Activated CD8-positive, alpha-beta memory T cell treated with anti-CD3 and anti-CD28 coated beads, Interleukin-2, amount 50 U/mL, for 4 hours (primary cell): ENCODE measurements at regions not wholly inside any gene's neighbourhood (a gene's known extent, or its start where the extent isn't known, plus 50 kb on each side); places are given as distances from the start of the nearest gene placed in this dataset.
"Not testable (repeated sequence)": the region's sequence is repeated elsewhere in the genome, so short reads cannot be mapped to it uniquely, and the experiment has no call there.

Source experiments
- DNase-seq: peaks from one replicate; pipeline ENCODE4 v3.0.0-alpha.2; 2020

DNA sequence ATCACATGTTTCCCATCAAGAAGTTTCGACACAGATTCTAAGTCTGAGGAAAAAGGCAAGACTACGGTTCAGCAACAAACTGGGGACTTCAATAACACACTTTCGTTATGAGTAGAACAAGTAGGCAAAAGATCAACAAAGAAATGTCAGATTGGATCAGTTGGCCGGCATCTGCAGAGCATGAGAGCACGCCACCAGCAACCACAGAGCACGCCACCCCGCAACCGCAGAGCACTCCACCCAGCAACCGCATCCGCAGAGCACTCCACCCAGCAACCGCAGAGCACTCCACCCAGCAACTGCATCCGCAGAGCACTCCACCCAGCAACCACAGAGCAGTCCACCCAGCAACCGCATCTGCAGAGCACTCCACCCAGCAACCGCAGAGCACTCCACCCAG lies 89.7 kb upstream of the FAM20C start:
- DNase-seq = no peak

DNA sequence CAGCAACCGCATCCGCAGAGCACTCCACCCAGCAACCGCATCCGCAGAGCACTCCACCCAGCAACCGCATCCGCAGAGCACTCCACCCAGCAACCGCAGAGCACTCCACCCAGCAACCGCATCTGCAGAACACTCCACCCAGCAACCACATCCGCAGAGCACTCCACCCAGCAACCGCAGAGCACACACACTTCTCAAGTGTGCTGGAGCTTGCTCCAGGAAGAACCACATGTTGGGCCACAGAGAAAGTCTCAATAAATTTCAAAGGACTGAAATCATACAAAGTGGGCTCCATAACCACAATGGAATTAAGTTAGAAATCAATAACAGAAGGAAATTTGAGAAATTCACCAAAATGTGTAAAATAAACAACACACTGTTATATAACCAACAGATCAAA lies 88.4 kb upstream of the FAM20C start:
- not testable (repeated sequence) for DNase-seq

DNA sequence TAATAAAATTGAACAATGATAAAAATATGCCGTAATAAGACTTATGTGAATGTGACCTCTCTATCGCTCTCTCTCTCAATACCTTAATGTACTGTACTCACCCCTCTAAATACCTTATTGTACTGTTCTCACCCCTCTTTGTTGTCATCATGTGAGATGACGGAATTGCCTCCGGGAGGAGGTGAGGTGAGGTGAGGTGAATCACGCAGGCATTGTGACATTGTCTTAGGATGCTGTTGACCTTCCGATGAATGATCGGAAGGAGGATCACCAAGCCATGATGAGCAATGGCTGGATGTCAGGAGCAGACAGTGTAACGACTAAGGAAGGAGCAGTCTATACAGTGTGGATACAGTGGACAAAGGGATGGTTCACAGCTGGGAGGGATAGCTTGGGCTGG lies 87.4 kb upstream of the FAM20C start:
- no peak for DNase-seq

DNA sequence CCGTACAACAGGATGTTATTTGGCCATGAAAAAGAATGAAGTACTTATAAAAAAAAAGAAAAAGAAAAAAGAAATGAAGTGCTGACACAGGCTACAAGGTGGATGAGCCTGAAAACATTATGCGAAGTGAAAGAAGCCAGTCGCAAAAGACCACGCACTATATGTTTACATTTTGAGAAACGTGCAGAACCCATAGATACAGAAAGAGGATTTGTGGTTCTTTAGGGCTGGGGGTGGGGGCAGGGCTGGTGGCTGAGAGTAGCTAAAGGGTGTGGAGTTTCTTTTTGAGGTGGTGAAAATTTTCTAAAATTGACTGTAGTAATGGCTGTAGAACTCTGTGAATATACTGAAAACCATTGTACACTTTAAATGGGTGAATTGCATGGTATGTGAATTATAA lies 86.0 kb upstream of the FAM20C start:
- no peak for DNase-seq

DNA sequence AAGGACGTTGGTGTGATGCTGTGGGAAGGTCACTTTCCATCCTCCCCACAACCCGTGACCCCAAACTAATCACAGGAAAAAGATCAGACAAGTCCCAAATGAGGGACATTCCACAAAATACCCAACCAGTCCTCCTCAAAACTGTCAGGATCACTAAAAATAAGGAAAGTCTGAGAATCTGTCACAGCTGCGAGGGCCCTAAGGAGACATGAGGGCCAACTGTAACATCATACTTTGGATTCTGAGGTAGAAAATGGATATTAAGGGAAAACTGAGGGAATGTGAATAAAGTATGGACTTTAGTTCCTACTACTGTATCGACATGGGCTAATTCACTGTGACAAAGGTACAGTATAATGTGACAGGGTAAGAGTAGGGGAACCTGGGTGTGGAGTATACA lies 85.1 kb upstream of the FAM20C start:
- DNase-seq = no peak

DNA sequence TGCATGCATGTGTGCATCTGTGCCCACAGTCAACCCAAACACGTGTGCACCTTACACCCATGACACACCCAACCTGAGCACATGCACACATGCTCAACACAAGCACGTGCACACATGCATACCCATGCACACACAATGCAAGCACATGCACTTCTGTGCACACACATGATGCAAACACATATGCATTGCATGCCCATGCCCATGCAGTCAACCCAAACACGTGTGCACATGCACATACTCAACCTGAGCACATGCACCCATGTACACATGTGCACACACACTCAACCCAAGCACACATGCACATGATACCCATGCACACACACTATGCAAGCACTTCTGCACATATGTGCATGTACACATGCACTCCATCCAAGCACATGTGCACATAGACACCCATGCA lies 84.5 kb upstream of the FAM20C start:
- DNase-seq = no peak

DNA sequence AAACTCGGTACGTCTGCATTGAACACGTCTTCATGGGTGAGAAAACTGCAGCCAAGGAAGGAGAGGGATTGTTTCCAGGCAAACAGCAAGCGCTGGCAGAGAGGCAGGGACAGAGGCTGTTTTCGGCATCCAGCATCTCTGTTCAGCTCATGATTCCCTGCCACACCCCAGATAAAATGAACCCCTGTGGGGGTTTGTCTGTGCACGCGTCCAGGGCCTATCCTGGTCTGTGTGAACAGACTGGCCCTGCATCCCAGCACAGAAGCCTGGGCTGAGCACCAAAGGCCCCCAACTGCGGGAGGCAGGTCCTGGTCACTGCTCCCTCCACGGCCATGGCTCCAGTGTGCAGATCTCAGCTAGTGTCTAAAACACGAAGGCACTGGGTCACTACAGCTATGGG lies 83.3 kb upstream of the FAM20C start:
- DNase-seq = no peak

DNA sequence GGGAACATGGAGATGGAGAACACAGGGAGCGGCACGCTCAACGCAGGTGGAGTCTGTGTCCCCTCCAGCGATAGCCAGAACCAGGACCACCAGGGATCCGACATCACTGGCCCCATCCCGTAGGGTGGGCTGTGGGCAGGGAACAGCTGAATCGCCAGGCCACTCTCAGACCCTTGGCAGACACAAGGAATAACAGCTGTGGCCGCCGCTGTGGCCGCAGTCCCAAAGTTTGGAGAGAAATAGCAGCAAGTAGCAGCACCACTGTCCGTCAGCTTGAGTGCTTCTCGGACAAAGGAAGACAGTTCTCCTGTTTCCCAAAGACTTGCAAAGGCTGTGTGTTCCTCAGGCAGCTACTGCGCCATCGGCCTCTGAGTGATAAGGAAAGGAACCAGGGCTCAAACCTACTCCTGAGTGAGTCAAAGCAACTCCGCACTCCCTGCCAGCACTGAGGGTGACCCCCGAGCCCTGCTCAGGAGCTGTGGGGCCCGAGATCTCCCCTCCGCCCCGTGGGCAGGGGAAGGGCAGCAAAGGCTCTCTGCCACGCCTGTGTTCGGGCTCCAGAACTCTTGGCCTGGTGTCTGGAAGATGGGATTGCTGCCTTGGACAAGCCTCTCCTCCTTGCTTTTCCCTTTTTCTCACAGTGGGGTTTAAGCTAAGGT lies 82.3 kb upstream of the FAM20C start:
- DNase-seq = no peak

DNA sequence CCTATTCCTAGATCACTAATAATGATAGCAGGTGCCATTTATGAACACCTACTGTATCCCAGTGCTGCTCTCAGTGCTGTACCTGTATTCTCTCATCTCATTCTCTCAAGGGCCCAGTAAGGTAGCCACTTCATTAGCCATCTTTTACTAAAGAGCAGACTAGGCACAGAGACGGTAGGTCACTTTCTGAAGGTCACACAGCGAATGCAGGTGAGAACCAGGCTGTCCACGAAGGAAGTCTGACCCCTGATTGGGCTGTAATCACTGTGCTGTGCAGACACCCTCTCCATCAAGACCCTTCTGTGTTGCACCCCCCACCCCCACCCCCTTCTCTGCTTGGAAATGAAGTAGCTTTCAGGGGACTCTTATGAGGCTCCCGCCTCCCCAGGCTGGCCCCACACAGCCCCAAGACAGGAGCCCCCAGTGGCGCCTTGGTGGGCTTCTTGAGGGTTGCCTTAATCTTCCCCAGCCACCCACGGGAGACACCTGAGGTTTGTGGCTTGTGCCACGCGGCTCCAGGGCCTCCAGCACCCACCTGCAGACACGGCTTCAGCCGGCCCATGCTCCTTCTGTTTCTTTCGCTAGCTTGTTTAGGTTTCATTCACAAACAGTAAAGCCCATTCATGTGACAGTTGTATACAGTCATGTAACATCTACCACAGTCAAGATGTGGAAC lies 81.7 kb upstream of the FAM20C start:
- no peak for DNase-seq

DNA sequence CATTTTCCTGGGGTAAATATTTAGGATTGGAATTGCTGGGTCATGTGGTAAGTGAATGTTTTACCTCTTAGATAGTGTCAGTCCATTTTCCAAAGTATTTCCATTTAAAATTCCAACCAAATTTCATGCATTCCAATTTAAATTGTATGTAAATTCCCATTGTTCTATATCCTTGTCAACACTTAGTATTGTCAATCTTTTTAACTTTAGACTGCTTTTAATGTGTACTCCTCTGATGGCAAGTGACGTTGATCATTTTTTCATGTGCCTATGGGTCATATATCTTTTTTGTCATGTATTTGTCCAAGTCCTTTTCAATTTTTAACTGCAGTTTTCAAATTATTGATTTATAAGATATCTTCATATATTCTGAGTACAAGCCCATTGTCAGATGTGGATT lies 80.8 kb upstream of the FAM20C start:
- DNase-seq = no peak

DNA sequence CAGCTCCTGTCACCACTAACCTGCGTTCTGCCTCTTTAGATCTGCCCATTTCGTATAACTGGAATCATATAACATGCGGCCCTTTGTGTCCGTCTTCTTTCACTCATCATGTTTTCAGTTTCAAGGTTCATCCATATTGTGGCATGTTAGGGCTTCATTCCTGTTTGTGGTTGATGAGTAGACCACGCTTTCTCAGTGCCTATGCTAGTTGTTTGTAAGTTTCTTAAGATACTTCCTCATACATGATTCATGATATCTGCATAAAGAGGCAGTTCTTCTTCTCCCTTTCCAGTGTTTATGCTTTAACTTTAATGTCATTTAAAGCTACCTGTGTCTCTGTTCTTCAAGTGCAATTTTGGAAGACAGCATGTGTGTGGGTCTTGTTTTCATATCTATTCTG lies 79.5 kb upstream of the FAM20C start:
- DNase-seq = no peak

DNA sequence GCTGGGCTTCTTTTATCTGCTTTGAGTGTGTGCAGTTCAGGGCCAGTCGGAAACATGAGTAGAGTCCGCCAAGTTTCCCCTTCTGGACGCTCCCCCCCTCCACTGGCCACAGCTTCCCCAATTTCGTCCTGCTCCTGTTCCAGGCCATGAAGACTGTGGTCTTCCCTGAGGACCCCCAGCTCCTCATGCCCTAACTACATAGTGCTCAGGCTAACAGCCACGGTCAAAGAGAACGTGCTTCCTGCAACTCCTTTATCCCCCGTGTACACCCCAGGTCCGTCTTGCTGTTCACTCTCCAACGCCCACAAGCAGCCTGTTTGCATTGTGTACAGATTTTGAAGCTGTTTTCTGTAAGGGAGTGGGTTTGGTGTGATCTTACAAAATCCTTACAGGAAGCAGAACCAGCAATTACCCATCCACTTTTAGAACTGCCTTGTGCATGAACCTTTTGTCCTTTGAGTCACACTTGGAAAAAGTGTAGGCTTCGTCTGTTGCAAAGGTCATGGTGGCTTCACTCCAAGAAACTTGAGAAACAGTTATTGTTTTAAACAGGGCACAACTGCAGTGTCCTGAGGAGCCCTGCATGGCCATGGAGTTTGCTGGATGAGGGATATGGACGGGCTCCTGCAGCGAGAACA lies 77.0 kb upstream of the FAM20C start:
- no peak for DNase-seq

DNA sequence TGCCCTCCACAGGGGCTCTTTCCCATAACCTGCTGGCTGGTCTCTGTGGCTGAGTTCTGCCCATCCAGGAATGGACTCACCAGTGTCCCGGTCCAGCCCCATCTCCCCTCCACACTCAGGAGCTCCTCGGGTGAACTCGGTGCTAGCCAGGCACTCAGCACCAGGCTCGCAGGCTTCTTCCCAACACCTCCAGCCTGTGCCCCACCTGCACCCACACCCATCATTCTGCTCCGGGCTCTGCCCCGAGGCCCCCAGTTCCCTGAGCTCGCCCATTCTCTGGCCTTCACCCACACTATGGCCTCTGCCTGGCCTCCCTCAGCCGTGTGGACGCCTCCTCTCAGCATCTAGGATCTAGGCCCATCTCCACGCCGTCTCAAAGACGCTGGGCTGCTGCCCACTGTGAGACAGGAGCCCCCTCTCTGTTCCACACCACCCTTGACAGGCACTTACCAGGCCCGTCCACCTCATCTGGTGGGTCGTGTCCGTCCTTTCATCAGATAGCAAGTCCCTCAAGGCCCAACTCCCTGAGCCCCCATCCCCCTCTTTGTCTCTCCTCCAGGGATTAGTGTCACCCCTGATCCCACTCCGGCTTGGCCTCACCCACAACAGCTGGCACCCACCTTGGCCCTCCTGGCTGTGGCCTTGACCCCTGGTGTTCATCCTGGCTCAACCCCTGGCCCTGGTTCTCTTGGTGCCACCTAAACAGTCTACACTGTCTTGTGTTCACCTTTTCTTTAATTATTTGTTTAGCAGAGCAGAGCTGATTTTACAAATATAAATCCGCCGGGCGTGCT lies 76.0 kb upstream of the FAM20C start:
- DNase-seq = no peak

DNA sequence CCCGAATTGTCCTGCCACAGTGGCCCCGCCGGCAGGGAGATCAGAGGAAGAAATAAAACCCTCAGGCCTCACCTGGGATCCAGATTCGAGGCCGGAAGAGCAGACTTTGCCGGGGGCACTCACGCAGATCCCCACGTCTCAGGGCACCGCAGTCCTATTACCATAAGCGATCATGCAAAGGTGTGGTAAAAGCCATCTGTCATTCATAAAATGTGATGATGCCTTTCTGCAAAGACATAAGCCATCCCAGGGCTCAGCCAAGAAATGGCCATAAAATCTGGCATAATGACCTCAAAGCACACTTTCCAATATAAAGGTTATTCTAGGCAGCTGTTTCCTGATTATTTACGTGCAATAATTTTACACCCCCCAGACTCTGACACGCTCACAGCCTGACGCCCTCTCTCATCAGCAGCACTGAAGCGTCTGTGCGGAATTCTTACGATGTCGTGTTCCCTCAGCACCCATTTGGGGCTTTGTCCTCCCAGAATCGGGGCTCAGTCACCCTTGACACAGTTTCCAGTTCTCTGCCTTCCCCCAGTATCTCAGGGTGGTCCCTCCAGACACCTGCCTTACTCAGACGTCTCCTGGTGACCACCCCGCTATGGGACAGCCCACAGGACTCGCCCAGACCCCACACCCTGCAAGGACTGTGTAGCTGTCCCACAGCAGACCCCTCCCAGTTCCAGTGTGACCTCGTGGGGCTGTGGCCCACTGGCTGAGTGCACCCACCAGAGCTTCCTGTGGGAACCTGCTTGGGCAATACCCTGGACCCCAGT lies 74.3 kb upstream of the FAM20C start:
- no peak for DNase-seq

DNA sequence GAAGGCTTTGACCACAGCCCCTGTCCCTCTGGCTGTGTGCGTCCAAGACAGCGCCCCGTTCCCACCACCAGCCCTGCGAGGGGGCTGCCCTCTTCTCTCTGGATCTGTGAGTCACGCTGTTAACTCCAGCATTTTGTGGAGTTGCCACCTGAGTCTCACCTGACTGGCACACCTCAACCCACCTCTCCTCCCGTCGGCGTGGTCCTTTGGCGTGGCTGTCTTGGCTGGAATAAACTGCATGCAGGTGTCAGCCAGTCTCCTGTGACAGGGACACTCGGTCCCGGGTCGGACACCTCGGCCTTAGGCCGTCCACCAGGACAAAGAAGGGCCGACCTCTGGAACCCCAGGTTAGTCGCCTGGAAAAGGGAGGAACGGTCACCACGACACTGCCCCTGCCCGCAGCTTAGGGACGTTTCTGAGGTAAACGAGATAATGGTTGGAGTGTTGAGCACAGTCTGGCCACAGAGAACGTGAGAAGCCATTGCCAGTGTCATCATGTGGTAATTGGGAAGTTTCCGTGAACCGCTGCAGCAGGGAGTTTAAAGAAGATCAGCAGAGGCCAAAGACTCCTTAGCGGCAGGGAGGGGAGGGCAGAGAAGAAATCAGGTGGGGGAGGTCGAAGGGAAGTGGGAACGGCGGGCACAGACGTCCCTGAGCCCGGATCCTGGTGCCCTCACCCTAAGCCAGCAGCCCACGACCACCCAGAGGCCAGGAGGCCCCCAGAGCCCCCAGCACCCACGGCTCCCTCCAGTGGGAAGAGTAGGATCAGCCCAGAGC lies 73.6 kb upstream of the FAM20C start:
- DNase-seq = no peak

DNA sequence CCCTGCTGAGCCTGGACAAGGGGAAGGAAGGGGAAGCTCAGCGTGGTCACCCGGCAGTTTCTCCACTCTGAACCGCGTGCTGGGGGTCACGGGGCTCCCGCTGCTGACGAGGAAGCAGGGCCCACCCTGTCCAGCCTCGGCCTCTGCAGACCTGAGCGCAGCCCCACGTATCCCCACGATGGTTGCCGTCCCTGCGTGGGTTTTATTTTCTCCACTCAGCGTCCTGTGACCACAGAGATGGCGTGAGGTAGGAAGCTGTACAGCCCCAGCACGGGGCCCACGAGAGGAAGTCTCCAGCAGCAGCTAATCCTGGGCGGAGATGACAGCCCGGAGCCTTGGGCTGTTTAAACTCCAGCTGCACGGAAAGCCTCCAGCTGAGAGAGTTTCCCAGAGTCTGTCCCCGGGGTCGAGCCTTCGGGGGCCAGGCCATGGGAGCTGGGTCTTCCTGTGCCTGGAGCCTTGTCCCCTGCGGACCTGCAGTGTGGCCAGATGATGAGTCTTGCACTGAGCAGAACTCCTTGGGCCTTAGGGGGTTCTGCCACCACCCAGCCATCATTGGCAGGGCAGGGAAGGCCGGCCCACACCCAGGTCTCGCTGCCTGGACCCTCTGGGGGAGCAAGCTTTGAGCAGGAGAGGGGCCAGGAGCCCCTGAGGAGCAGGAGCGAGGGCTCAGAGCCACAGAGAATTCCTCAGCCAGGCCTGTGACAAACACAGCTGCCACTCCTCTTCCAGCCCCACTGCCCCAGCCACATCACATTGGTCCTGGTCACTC lies 72.8 kb upstream of the FAM20C start:
- DNase-seq = no peak

DNA sequence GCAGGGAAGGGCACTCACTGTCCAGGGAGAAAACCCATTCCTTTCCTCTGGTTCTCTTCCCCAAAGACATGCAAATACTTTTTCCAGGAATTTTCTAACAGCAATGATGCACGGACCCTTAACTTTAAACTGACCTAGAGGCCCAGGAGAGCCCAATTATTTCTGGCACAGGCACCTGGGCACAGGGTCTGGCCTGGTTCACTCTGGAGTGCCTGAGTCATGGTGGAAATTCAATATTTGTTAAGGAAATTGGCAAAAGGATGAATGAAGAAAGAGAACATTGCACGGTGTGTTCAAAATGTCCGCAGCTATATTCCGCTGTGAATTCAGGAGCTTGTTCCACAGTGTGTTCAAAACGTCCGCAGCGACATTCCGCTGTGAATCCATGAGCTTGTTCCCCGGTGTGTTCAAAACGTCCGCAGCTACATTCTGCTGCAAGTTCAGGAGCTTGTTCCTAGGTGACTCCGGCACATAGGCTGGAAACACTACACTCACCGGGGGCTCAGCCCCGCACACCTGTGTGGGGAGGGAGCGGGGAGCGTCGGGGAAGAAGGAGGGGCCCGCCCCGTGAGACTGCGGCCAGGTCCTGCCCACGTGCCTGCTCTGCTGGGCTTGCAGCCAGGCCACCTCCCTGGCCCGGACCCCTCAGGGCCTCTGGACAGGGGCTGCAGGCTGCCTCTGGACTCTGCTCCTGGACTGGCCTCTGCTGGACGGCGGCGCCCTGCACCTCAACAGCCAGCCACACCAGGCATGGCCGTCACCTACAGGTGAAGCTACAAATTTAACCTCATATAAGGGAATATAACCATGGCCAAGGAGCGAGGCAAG lies 72.0 kb upstream of the FAM20C start:
- no peak for DNase-seq

DNA sequence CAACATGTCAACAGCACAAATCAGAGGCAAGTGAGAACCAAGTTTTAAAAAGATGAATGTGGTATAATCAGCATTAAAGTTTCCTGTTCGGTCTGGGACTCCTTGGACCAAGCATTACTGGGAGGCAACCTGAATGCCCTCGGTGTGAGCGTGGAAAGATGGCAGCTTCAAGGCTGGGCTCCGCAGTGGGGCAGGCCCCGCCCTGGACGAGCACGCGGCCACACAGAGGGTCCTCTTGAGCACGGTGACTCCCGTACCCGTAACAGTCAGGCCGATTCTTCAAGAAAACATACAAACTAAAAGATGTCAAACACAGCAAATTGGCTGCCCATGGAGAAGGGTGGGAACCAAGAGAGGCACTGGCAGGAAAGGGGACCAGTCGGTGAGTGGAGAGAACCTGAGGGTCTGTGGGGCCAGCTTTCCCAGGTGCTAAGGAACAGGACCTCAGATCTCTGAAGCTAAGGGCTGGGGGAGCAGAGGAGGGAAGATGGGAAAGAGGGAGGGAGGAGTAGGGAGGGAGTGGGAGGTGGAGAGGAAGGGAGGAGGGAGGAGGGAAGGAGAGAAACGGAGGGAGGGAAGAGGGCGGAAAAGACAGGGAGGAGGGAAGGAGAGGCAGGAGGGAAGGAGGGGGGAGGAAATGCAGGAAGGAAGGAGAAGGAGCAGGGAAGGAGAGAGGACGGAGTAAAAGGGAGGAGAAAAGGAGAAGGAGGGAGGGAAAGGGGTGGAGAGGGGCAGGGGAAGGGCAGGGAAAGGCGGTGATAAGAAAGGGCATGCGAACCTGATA lies 71.2 kb upstream of the FAM20C start:
- no peak for DNase-seq

DNA sequence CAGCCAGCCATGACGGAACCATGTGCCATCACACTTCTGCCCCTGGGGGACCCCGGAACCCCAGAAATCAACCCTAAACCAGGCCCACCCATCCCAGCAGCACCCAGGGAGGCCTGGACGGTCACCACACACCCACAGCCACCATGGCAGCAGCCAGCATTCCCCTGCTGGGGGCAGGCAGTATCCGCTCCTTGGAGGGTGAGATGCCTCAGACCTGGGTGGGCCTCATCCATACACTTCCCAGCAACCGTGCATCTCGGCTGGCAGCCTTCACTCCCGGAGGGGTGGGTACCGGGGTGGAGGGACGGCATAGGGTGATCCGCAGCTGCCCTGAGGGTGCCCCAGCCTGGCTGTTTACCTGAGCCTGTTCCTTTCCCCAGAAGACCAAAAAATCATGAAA lies 69.1 kb upstream of the FAM20C start:
- DNase-seq = no peak
